GM19239 (cell line): ENCODE measurements at regions not wholly inside any gene's neighbourhood (a gene's known extent, or its start where the extent isn't known, plus 50 kb on each side); places are given as distances from the start of the nearest gene placed in this dataset.
A peak's percentile ranks its signal among the peaks of the same experiment; 100 is the strongest.
"Not testable (repeated sequence)": the region's sequence is repeated elsewhere in the genome, so short reads cannot be mapped to it uniquely, and the experiment has no call there.

Experiments
- DNase-seq: peaks from one replicate; pipeline ENCODE4 v3.0.0; 2011; ENCODE audit warnings: low spot score; ENCODE audit not compliant: insufficient read length
- FAIRE-seq: peaks from 2 replicates; lab custom pipeline; 2011; peaks lifted over from hg19 to GRCh38; lab: Jason Lieb, UNC

GRCh38 chr3:107202885-107203284, 174.4 kb upstream of the CCDC54 start:
- DNase-seq, FAIRE-seq: not testable (repeated sequence)

DNA sequence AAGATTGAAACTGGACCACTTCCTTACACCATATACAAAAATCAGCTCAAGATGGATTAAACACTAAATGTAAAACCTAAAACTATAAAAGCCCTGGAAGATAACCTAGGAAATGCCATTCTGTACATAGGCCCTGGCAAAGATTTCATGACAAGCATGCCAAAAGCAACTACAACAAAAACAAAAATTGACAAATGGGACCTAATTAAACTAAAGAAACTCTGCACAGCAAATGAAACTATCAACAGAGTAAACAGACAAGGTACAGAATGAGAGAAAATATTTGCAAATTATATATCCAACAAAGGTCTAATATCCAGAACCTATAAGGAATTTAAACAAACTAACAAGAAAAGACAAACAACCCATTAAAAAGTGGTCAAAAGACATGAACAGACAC, 173.1 kb upstream of the CCDC54 start:
- FAIRE-seq (no peak), DNase-seq (no peak)

DNA sequence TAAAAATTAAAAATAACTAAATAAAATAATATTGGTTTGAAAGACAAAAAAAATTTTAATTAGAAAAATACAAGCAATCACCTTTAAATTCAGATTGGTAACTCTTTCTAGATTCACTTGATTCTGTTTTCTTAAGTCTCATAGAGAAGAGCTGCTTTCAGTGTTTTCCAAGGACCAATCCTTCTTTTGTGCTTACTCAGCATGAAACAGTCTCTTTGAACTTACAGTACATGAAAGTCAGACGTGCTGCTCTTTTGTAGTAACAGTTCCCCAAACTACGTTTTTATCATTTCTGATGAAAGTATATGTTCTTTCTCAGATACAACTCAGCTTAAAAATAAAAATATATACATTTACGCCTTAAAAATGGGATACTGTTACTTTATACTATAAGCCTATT, 171.9 kb upstream of the CCDC54 start:
- no peak for FAIRE-seq
- DNase-seq: no peak

GRCh38 chr3:107206141-107206540, 171.1 kb upstream of the CCDC54 start:
- FAIRE-seq (peak; percentile 31), DNase-seq (no peak)

DNA sequence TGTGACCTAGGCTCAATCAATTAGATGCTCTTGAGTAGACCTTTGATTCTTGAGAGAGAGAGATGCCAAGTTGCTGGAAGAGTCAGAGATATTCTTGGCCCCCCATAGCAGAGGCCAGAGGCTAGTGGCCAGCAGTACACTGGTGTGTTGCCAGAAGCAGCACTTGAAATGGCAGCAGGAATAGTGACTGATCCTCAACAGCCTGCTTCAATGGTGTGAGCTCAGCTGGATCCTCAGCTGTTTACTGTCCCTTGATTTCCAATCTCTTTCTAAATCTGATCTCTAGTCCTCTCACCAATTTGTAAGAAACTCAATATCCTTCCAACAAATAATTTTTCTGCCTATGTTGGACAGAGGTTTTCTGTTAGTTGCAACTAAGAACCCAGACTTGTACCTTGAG, 170.3 kb upstream of the CCDC54 start:
- FAIRE-seq (no peak), DNase-seq (no peak)

DNA sequence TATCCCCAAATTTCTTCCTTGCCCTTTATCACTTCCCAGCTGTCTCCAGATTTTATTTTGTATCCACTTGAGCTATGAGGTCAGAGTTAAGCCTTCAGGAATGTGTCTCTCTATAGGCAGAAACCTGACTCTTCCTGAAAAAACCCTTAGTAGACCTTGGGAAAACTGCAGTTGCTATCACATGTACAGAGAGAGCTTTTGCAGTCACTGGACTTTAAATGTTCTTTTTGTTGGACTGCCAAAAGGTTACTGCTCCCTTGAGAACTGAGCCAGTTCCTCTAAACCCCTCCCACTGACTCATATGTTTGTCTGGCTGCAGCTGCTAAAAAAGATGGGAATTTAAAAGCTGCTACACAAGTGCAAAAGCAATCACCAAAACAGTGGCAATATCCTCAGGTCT, 169.1 kb upstream of the CCDC54 start:
- DNase-seq (no peak), FAIRE-seq (no peak)

DNA sequence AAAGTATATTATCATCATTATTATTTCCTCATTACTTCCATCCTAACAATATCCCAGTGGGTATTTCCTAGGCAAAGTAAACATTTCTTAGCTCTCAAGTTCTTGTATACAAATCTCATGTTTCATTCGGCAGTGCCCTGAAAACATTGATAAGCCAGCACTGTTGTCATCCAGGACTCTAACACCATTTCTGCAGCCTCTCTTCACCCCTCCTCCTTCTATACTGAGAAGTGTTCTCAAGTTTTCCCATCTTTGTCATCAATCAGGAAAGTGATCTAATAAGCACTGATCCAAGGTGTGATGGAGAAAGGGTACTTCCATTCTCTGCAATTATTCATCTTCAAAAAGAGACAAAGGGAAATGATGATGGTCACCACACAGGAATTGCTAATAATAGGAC, 168.4 kb upstream of the CCDC54 start:
- no peak for FAIRE-seq

GRCh38 chr3:107209302-107209990, 167.8 kb upstream of the CCDC54 start:
- DNase-seq: no peak
- no peak for FAIRE-seq

More for the DNA sequence above, 168.4 kb upstream of the CCDC54 start:
- DNase-seq: no peak

- no peak for DNase-seq
- no peak for FAIRE-seq
These were observed 165.6 kb upstream of the CCDC54 start for GRCh38 chr3:107211608-107212007.

DNA sequence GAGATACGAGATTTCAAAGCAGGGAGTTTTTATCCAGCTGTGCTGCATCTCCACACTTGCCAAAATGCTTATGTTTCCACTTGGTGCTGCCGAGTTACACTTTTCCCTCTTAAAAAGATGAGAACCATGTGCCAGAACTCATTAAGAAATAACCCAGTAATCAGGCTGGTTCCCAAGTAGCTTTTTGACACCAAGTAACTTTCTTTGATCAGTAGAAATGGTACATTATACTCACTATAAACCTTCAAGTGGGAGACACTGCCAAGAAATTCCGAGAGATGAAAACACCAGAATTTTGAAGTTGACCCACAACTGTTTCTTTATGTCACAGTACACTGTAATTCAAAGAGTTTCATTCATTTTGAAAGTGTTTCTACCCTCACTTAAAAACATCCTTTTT, 164.6 kb upstream of the CCDC54 start:
- DNase-seq (no peak), FAIRE-seq (no peak)

- no peak for DNase-seq
- no peak for FAIRE-seq
These were observed 164.1 kb upstream of the CCDC54 start for GRCh38 chr3:107213044-107213669.

DNA sequence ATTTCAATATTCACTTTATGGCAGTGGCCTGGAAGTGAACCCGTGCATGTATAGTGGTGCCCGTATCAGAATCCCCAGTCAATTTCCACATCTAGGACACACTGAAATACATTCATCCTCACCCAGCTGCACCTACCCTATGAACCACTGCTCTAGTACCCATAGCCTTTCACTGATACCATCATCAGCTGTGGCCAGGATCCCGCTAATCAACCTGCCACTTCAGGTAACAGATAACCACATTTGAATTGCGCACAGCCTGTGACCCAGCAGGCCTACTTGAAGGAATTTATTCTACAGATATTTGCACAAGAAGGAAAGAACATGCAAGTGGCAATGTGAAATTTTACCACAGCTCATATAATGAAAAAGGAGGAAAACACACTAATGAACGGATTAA, 161.0 kb upstream of the CCDC54 start:
- FAIRE-seq (no peak), DNase-seq (no peak)

DNA sequence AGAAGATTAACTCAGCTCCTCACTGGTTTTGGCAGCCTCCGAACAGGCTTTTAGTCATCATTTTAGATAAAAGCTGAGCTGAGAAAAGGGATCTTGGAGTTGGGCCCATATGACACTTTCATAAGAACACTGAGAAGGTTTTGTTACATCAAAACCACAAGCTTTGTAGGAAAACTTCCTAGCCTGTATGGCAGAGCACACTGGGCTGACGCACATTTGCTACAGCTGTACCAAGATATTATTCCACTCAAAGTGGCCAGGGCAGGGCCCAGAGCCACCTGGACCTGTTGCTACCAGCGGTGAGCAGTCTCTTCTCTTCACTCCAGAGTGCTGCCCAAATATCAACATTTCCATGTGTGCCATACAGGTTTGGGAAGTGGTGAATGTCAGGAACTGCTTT, 160.5 kb upstream of the CCDC54 start:
- FAIRE-seq (no peak), DNase-seq (no peak)

DNA sequence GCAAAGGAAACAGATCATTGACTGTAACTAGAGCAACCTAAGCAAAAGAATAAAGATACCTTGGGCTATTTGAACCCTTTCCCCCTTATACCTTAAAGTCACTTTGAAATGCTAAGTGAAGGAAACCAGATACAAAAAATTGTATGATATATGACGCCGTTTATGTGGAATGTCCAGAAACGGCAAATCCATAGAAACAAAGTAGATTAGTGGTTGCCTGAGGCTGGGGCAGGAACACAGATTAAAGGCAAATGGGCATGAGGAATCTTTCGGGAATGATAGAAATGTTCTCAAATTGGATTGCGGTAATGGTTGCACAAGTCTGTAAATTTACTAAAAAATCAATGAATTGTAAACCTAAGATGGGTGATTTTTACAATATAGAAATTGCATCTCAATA, 160.1 kb upstream of the CCDC54 start:
- FAIRE-seq (no peak), DNase-seq (no peak)

- no peak for DNase-seq
These were observed 158.4 kb upstream of the CCDC54 start for GRCh38 chr3:107218864-107219269.

DNA sequence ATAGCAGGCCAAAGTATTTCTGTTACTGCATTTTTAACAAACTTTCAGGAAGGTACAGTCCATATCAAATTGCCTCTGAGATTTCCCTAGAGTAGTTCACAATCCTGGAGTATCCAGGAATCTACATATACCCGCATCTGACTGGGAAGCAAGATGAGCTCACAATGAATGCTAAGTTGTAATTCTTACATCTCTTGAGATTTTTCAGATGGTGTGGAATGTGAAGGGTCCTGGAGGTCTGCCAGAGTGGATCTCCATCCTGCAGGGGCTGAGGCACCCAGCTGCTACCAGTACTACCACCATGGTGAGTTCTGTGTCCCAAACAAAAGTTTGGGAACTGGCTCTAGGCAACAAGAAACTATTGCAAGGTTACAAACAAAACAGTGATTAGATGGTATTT, 156.7 kb upstream of the CCDC54 start:
- FAIRE-seq (no peak), DNase-seq (no peak)

More at GRCh38 chr3:107218864-107219269, 158.4 kb upstream of the CCDC54 start:
- no peak for FAIRE-seq

- no peak for FAIRE-seq
- no peak for DNase-seq
These were observed 155.4 kb upstream of the CCDC54 start for GRCh38 chr3:107221856-107222255.

GRCh38 chr3:107222907-107223306, 154.3 kb upstream of the CCDC54 start:
- DNase-seq (no peak), FAIRE-seq (no peak)

- FAIRE-seq (no peak), DNase-seq (no peak)
These were observed 153.1 kb upstream of the CCDC54 start for GRCh38 chr3:107224026-107224596.

- DNase-seq (no peak), FAIRE-seq (no peak)
These were observed 150.1 kb upstream of the CCDC54 start for GRCh38 chr3:107227091-107227490.

DNA sequence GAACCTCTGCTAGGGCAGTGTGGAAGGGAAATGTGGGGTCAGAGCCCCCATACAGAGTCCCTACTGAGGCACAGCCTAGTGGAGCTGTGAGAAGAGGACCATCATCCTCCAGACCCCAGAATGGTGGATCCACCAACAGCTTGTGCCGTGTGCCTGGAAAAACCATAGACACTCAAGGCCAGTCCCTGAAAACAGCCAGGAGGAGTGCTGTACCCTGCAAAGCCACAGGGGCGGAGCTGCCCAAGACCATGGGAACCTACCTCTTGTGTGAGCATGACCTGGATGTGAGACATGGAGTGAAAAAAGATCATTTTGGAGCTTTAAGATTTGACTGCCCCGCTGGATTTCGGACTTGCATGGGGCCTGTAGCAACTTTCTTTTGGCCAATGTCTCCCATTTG, 143.4 kb upstream of the CCDC54 start:
- not testable (repeated sequence) for DNase-seq, FAIRE-seq
